ENCODE measurements at regions not wholly inside any gene's neighbourhood (a gene's known extent, or its start where the extent isn't known, plus 50 kb on each side); places are given as distances from the start of the nearest gene placed in this dataset.
"Not testable (repeated sequence)": the region's sequence is repeated elsewhere in the genome, so short reads cannot be mapped to it uniquely, and the experiment has no call there.

DNA sequence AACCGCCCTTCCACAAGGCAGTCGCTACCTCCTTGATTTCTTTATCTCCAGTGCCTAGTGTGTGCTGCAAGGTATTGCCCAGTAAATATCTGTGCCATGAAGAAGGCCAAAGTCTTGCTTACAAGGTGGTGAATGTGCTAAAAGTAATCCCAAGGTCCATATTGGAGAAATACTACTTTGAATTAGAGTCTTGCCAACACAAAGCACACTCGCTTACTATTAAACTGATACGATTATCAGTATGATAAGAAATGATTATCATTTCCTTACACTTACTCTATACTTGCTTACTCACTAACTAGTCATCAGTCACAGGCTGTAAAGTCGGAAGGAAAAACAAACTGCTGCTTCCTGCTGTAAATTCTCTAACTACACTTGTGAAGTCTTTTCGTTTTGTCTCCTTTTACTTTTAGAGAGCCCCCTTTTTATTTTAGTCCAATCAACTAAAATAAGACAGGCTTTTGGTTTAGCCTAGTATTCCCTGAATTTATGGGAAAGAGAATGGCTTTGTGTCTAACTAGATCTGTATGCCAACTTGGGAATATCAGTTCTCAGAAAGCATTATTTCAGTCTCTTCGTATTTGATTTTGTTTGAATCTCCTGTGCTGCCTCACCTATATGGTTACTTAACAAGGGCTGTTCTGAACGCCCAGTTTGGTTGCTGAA lies 107.1 kb upstream of the TSC22D2 start:
- DNase-seq (ENCODE audit: low spot score): no peak

DNA sequence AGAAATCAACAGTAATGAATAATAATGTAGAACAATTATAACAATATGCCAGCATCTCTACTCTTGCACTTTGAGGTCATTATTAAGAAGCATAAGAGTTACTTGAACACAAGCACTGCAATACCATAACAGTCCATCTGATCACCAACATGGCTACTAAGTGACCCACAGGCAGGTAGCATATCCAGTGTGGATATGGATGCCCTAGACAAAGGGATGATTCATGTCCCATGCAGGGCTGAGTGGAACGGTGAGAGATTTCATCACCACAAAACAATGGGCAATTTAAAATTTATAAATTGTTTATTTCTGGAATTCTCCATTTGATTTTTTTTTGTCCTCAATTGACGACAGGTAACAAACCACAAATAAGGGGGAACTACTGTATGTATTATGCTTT lies 107.7 kb upstream of the TSC22D2 start:
- no peak for DNase-seq (ENCODE audit: low spot score)

DNA sequence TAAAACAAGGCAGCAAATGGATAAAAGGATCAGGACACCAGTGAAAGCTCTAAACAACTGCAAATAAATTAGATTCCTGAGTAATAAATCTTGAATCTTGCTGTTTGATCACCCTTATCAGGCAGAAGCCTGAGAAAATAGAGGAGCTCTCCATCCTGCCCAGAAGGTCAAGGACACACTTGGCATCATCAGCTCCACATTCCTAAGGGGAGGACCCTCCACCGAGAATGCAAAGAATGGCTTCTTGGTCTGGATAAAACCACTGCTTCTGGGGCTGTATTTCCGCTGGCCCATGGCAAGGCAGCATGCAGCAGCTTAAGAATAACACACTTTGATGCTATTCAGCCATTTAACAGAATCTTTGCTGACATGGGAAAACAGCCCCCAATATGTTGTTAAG lies 108.9 kb upstream of the TSC22D2 start:
- no peak for DNase-seq (ENCODE audit: low spot score)

DNA sequence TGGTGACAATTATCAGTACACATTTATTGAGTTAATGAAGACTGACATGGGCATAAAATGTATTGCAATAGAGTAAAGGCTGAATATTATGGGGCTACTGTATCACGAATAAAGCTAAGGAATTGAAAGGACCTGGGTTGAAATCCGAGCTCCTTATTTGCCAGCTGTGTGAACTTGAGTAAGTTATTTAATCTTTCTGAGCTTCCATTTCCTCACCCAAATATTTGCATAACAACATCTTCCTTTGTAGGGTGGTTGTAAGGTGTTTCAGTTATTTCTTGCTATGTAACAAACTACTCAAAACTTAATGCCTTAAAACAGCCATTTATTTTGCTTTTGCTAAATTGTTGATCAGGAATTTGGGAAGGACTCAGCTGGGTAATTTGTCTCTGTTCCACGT lies 111.1 kb upstream of the TSC22D2 start:
- DNase-seq (ENCODE audit: low spot score): no peak

DNA sequence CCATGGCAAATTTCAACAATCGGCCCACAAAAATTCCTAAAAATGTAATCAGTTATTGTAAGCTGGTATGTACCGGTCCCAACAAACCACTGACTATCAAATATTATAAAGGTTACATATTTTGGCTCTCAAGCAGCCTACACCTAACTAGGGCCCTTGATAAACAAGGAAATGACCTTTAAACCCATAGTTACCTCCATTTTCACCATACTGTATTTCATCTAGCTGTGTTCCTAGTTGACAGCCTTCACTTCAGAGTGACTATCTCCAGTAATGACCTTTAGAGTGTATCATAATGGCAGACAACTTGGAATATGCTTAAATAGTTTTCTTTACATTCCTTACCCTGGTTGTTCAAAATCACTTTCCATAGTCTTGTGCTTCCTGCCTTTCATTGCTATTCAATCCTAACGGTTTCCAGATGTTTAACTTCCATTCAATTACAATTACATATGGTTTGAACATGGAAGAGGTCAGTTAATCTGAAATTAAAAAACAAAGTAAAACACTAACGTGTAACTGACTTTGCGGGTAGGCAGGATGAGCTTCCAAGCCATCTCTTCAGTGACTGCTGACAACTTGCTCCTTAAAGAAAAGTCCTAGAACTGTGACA lies 111.9 kb upstream of the TSC22D2 start:
- no peak for DNase-seq (ENCODE audit: low spot score)

DNA sequence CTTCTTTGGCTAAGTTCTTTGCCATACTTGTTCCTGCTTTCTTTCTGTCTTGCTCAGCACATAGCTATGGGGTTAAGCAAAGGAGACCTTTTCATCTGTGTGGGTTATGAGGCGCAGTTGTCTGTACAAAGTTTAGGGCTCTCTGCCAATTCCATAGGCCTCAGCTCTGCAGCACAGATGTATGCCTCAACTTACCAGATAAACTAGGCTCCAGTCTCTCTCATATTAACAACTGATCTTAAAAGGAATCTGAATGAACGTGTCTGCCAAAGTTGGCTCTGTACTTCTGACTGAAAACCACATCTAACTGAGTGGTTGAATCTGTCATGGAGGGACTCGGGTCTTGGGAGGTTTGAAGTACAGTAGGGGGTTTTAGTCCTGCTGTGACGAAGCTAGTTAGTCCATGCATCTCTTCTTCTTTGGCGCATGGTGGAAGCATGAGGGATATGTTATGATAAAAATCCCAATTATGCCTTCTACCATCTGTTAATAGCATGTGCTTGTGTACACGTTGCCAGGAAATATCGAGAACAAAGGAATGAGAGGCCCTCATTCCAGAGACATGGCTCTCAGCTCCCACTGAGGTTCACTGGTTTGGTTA lies 114.6 kb upstream of the TSC22D2 start:
- no peak for DNase-seq (ENCODE audit: low spot score)

DNA sequence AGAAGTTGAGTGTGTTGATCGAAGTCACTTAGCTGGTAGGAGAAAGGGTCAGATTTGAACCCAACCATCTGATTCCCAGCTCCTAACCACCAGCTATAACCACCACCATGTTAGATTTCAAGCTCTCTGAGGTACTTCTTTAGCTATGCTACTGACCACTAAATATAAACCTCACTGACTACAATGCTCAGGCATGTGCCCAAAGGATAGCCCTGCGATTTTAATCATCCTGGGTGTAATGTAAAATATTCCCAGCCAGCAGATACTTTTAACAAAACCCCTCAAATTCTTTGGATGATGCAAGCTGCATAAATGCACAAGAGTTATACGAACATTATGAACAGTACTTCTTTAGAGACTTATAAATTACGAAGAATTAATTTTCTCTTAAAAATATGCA lies 115.2 kb upstream of the TSC22D2 start:
- no peak for DNase-seq (ENCODE audit: low spot score)

DNA sequence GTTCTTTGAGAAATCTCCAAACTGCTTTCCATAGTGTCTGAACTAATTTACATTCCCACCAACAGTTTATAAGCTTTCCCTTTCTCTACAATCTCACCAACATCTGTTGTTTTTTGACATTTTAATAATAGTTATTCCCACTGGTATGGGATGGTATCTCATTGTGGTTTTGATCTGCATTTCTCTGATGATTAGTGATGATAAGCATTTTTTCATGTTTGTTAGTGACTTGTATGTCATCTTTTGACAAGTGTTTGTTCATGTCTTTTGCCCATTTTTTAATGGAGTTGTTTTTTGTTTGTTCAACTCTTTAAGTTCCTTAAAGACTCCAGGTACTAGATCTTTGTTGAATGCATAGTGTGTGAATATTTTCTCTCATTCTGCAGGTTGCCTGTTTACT lies 116.6 kb upstream of the TSC22D2 start:
- DNase-seq (ENCODE audit: low spot score): no peak

DNA sequence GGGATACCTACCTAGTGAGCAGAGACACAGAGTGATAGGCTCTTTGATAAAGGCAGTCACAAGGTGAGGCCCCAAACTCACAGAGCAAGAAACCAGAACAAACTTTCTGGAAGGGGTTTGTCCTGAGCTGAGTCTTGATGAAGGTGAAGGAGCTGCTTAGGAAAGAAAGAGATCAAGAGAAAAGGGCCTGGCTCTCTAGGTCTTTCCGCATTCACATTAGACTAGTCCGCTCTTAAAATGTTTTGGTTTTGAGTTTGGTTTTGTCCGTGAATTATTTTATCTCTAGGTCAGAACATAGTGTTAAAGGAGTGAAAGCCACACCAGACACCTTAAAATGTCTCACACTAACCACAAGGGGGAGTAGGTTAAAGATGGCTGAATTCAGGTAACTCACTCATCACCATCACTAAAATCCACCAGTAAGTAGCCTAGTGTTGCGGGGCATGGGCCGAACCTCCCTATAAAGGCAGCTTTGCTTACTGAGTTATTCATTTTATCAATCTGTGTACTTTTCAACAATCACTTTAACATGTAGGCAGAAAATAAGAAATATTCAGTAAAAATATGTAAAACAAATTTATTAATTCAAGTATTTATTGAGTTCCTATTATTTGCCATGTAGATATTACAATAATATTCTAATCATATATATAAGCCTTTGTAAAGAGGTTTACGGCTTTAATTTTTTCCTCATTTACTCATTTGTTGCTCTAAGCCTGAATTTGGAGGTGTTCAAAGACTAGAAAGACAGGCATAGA lies 121.5 kb upstream of the TSC22D2 start:
- DNase-seq (ENCODE audit: low spot score): peak; percentile 78

DNA sequence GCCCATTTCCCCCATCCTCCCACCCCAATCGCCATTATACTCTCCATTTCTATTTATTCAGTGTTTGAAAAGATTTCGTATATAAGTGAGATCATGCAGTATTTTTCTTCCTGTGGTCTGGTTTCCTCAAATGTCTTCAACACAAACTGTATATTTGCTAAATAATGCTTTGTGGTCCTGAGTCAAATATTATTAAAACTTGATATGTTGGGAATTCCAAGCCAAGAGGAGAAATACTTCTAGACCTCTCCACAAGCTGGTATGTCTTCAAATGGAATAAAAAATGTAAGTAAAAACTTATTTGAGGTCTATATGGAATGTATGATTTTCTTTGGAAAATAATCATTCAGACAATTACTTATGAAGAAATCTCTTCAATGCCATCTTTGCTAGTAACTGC lies 122.5 kb upstream of the TSC22D2 start:
- DNase-seq (ENCODE audit: low spot score): no peak

DNA sequence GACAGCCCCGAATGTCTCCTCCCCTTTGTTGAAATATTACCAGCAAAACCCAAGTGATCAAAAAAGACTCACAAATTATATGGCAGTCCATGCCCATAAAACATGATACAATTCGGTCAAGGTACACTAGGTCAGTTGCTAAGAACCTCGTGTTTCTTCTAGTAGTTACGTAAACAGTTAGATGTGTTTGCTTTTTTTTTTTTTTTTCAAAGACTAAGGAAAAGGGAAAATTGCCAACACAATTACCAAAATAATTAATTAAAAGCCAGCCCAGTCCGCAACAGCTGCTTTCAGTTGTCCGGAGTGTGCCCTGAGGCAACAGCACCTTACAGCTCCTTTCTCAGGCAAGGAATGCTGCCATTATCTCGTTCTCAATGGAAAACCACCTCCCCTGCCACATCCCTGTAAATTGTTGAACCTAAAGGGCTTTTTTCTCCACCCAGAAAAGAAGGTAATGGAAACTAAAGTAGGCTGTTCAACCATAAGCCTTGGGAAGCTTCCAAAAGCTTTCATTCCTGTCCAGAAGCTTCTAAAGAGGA lies 129.2 kb upstream of the TSC22D2 start:
- no peak for DNase-seq (ENCODE audit: low spot score)

DNA sequence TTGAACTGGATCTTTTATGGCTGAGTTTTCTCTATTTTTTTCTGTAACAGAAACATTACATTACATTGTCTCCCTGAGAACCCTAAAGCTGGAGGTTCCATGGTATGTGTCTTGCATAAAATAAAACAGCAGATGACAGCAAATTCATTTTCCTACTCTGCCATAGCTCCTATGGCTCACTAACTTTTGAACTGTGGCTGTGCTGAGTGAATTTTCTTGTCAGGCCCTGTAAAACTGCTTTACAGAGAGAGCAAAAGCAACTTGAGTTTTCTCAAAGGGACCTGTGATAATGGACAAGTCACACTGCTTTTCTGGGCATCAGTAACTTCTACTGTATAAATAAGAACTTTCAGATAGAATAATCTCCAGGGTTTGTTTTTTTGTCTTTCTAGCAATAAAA lies 129.9 kb upstream of the TSC22D2 start:
- no peak for DNase-seq (ENCODE audit: low spot score)

DNA sequence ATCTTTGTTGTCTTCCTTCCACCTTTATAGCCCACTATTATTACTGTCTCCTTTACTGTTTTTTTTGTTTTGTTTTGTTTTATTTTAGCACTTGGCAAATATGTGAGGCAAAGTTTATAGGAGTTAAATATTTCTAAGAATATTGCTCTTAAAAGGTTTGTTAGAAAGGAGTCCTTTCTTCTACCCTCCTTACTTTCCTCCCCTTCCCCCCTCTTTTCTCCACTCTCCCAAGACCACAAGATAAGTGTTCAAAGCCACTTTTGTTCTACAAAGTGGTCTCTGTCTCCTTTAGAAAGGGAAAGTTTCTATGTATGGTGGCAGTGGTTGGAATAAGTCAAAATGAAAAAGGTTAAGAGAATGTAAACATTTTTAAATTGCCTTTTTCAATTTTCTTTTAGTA lies 130.7 kb upstream of the TSC22D2 start:
- DNase-seq (ENCODE audit: low spot score): no peak

DNA sequence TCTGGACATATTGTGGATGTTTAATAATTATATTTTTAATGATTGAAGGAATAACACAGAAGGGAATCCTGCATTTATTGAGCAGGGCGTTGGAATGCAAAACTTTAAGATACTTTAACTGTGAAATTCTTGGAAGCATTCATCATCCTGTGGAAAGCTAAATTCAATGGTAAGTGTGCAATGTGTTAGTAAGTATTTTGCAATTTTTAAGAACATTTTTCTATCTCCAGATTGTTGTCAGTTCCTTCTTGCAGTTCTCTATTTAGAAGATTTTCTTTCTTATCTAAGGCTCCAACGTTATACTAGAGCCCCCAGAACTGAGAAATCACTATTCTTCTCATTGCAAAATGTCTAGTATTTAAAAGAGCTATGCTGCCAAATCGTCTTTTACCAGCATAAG lies 132.2 kb upstream of the TSC22D2 start:
- no peak for DNase-seq (ENCODE audit: low spot score)

DNA sequence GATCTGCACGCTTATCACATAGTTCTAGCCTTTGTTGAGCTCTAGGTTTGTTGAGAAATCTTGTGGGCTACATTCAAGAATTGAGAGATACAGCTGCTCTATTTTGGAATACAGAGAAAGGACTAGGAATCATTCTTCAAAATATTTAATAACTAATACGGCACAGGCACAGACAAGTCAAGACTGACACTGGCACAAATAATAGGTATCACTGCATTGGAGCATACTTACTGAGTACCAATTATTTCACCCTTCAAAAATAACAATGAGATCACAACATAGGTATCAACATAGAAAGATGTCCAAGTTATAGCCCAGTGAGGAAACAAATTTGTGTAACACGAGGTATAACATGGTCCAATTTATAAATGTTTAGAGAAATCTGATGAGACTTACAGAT lies 133.7 kb upstream of the TSC22D2 start:
- DNase-seq (ENCODE audit: low spot score): no peak

DNA sequence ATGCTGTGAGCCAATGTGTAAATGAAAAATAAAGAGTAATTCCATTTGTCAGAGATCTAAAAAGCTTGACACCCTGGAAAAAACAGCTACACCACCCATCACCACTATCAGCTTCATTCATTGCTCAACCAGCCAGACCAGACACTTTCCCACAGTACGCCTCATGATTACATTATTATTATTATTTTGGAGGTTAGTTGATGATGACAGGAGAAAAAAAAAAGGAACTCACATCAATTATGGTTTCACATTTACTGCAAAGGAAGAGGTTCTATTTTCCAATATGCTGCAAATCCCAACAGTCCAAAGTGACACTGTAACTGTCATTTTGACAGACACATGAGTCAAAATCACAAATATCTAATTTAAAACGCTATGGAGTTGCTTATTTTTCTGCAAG lies 134.7 kb upstream of the TSC22D2 start:
- no peak for DNase-seq (ENCODE audit: low spot score)

DNA sequence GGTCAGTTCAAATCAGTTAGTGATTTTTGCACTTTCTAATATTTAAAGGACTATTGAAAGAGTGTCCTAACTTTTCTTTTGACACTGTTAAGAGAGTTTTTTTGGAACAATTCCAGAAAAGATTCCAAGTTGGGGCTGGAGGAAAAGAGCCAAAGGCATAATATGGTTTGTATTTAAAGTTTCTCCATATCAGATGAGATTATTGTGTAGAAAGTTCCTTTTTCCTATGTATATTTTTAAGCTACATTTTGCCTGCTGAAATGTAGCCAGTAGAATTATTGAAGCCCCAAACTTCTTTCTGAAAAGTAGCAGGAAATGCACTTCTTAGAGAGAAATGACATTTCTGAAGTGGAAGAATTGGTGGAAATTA lies 136.5 kb upstream of the TSC22D2 start:
- DNase-seq (ENCODE audit: low spot score): no peak

DNA sequence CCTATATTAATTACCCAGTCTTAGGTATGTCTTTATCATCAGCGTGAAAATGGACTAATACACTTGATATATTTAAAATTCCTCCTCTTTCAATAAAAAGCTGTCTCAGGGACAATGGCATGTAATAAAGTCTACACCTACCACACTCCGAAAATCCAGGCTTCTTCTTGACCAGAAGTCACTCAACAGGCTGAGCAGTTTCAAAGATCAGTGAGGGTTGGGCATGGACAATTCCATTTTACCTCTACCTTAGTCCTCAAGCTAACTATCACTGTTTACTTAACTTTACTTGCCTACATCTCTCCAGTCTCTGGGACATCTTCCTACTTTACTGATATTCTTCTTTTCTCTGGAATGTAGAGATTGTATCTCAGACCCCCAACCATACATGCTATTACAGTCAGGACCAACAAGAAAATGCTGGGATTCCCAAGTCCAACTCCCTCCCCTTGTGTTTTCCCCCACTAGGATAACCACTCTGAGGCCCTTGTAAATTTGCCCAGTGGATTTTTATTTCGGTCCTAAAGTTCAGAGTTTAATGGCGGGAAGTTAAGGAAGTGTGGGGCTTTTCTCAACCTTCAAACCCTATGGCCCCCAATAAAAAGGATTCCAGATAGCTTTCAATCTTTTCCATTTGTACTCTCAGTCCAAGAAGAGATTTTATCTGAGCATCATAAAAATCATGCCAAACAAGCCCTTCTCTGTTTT lies 137.1 kb upstream of the TSC22D2 start:
- DNase-seq (ENCODE audit: low spot score): no peak

DNA sequence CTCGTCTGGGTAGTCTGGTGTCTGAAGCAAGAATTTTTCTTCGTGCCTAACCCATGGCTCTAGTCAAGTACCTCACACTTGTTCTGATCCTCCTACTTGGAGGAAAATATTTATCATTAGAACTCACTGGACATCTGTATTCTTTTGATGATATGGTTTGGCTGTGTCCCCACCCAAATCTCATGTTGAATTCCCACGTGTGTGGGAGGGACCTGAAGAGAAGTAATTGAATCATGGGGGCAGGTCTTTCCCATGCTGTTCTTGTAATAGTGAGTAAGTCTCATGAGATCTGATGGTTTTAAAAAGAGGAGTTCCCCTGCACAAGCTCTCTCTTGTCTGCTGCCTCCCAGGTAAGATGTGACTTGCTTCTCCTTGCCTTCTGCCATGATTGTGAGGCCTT lies 137.7 kb upstream of the TSC22D2 start:
- not testable (repeated sequence) for DNase-seq (ENCODE audit: low spot score)

DNA sequence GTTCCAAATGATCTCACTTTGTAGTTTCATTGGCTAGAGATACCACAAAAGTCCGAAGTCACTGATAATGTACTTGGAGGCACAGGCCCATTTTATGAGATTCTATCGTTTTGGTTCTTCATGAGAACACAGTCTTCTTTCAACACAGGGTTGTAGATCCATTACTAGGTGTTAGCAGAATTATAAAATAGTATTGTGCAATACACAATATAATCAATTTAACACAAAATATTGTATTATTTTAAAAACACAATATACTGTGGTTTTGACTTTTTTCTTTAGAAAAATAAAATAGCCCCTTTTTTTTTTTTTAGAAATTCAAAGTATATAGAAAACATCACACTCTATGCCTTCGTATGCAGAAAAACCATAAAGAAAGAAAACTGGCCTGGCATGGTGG lies 138.6 kb upstream of the TSC22D2 start:
- DNase-seq (ENCODE audit: low spot score): no peak

DNA sequence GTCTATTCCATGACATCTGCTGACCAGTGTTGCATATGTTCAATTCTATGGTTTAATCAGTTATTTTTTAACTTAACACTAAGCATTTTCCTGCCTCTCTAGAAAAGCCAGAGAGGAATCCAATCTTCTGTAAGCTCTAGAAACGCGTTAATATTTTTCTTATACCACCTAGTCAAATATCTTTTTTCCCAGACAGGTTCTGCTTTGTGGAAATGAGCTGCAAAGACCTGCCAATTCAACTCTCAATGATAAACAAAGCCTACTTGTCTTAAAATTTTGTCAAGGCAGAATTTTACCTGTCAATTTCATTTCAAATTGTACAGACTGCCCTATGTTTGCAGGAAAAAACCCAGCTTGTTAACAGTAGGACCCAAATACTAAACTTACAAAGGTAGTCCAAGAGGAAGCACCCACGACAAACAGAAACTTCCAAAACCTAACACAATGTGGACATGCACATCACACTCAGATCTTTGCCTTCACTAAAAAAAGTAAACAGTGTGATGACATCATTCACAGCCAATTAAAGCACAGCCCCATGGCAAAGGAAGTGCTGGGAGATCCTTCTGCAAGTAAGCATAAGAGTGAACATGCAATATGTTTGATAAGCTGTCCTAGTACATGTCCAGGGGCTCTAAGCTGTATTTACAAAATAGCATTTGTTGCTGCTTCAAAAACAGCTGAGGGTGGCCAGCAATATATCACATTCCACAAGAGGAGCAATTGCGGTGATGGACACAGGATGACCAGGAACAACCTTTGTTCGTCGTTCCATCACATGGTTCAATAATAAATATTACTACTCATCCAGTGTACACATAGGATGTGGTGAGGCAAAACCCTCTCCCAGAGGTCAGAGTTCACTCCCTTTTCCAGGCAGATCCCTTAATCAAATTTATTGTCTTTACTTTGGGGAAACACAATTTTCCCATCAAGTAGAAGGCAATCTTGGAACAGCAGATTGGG lies 139.4 kb upstream of the TSC22D2 start:
- no peak for DNase-seq (ENCODE audit: low spot score)

Data from NAMALWA (cell line).